Smooth muscle cell (in vitro differentiated cells): ENCODE measurements at regions not wholly inside any gene's neighbourhood (a gene's known extent, or its start where the extent isn't known, plus 50 kb on each side); places are given as distances from the start of the nearest gene placed in this dataset.

ENCODE experiments used
- DNase-seq: peaks from one replicate; lab custom pipeline; 2025; ENCODE audit not compliant: unreplicated experiment; lab: John Stamatoyannopoulos, UW
- H2AFZ ChIP-seq: fragments of 200-600 bp; sonication (generic); 2 replicates; pipeline ENCODE4 v1.6.0; 2016; ENCODE audit warnings: antibody characterized with exemption, low read depth, mild to moderate bottlenecking
- H3F3A ChIP-seq: fragments of 200-600 bp; sonication (generic); 2 replicates; pipeline ENCODE4 v1.6.0; 2017; ENCODE audit warnings: antibody characterized with exemption, low read depth
- H3K27ac ChIP-seq: fragments of 200-600 bp; sonication (generic); 2 replicates; pipeline ENCODE4 v1.5.1; 2016; ENCODE audit warnings: low read depth, mild to moderate bottlenecking
- H3K27me3 ChIP-seq: fragments of 200-600 bp; sonication (generic); 2 replicates; pipeline ENCODE4 v1.6.1; 2016; ENCODE audit warnings: low read depth, mild to moderate bottlenecking
- H3K36me3 ChIP-seq: fragments of 200-600 bp; sonication (generic); 2 replicates; pipeline ENCODE4 v1.5.1; 2016; ENCODE audit warnings: low read depth
- H3K4me1 ChIP-seq: fragments of 200-600 bp; sonication (generic); 2 replicates; pipeline ENCODE4 v1.5.1; 2016; ENCODE audit warnings: low read depth
- H3K4me2 ChIP-seq: fragments of 200-600 bp; sonication (generic); 2 replicates; pipeline ENCODE4 v1.6.0; 2016; ENCODE audit warnings: mild to moderate bottlenecking
- H3K4me3 ChIP-seq: fragments of 200-600 bp; sonication (generic); 2 replicates; pipeline ENCODE4 v1.5.1; 2016; ENCODE audit warnings: mild to moderate bottlenecking
- H3K79me2 ChIP-seq: fragments of 200-600 bp; sonication (generic); 2 replicates; pipeline ENCODE4 v1.6.0; 2016; ENCODE audit warnings: low read depth, mild to moderate bottlenecking
- H3K9ac ChIP-seq: fragments of 200-600 bp; sonication (generic); 2 replicates; pipeline ENCODE4 v1.6.0; 2016; ENCODE audit warnings: low read depth
- H3K9me3 ChIP-seq: fragments of 200-600 bp; sonication (generic); replicated peaks from 2 replicates; pipeline ENCODE4 v1.5.1; 2016; ENCODE audit warnings: low read depth
- H4K20me1 ChIP-seq: fragments of 200-600 bp; sonication (generic); 2 replicates; pipeline ENCODE4 v1.6.0; 2016; ENCODE audit warnings: low read depth
- WGBS: methylation state at CpG from one replicate; pipeline ENCODE4 v1.1.7; 2016; ENCODE audit warnings: low lambda C conversion rate; 5-methylcytosine and 5-hydroxymethylcytosine counted together
- TF ChIP-seq, protein P1 (sequence below): fragments of 200-600 bp; sonication (generic); IDR thresholded peaks from 2 replicates; pipeline ENCODE4 v1.5.1; 2017; ENCODE audit warnings: borderline replicate concordance, mild to moderate bottlenecking, antibody characterized with exemption; ENCODE audit not compliant: insufficient read depth, poor library complexity, severe bottlenecking

GRCh38 chr2:100674666-100675065 is 111.9 kb downstream of the PDCL3 start:
- H3K79me2 ChIP-seq, result no peaks in the 10 kb centered on the region
- no peaks in the 10 kb centered on the region for H3K36me3 ChIP-seq
- no peak overlapping the region for H3K4me3 ChIP-seq
- TF ChIP-seq, protein P1, sequence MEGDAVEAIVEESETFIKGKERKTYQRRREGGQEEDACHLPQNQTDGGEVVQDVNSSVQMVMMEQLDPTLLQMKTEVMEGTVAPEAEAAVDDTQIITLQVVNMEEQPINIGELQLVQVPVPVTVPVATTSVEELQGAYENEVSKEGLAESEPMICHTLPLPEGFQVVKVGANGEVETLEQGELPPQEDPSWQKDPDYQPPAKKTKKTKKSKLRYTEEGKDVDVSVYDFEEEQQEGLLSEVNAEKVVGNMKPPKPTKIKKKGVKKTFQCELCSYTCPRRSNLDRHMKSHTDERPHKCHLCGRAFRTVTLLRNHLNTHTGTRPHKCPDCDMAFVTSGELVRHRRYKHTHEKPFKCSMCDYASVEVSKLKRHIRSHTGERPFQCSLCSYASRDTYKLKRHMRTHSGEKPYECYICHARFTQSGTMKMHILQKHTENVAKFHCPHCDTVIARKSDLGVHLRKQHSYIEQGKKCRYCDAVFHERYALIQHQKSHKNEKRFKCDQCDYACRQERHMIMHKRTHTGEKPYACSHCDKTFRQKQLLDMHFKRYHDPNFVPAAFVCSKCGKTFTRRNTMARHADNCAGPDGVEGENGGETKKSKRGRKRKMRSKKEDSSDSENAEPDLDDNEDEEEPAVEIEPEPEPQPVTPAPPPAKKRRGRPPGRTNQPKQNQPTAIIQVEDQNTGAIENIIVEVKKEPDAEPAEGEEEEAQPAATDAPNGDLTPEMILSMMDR, result no peak
- no peaks in the 10 kb centered on the region for H3K4me1 ChIP-seq
- no peaks in the 10 kb centered on the region for H4K20me1 ChIP-seq
- no peak overlapping the region for H3K9ac ChIP-seq
- no peak overlapping the region for H3K27ac ChIP-seq
- H3F3A ChIP-seq, result no peaks in the 10 kb centered on the region
- H3K27me3 ChIP-seq, result peaks cover 3% of the 10 kb centered on the region
- WGBS, result 91% methylated on average over 10 of the region's 10 CpGs
- H2AFZ ChIP-seq, result no peak overlapping the region
- no peaks in the 10 kb centered on the region for H3K9me3 ChIP-seq
- no peak overlapping the region for H3K4me2 ChIP-seq
- DNase-seq, result no peak

GRCh38 chr2:100675373-100675772 is 112.6 kb downstream of the PDCL3 start:
- TF ChIP-seq, protein P1, result no peak
- no peak overlapping the region for H3K4me2 ChIP-seq
- peaks cover under 1% of the 10 kb centered on the region for H3K27me3 ChIP-seq
- no peak overlapping the region for H2AFZ ChIP-seq
- no peaks in the 10 kb centered on the region for H3K9me3 ChIP-seq
- no peaks in the 10 kb centered on the region for H3K79me2 ChIP-seq
- H3F3A ChIP-seq, result no peaks in the 10 kb centered on the region
- no peak for DNase-seq
- WGBS, result 99% methylated on average over 6 of the region's 6 CpGs
- no peaks in the 10 kb centered on the region for H3K36me3 ChIP-seq
- H3K27ac ChIP-seq, result no peak overlapping the region
- H3K4me3 ChIP-seq, result no peak overlapping the region
- H3K4me1 ChIP-seq, result no peaks in the 10 kb centered on the region
- H4K20me1 ChIP-seq, result no peaks in the 10 kb centered on the region
- no peak overlapping the region for H3K9ac ChIP-seq

DNA sequence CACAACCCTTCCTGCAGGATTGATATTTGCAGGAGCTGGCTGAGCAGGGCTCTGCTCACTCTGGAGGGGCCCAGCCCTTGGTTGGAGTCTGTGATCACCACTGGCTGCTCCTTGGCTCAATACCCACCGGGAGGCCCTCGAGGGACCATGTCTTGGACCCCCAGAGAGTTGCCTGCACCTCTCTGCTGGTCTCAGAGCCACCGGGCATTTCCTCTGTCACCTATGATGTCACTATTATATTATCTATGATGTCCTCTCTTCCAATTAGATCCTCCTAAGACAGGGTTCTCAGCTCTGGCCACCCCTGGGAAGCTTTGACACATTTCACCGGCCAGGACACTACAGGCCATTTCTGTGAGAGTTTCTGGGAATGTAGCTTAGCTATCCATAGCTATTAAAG is 113.1 kb downstream of the PDCL3 start:
- H2AFZ ChIP-seq, result no peak overlapping the region
- H3F3A ChIP-seq, result no peaks in the 10 kb centered on the region
- no peaks in the 10 kb centered on the region for H3K4me1 ChIP-seq
- no peak for DNase-seq
- no peak overlapping the region for H3K27ac ChIP-seq
- no peaks in the 10 kb centered on the region for H3K36me3 ChIP-seq
- TF ChIP-seq, protein P1, result no peak
- no peak overlapping the region for H3K9ac ChIP-seq
- H3K4me2 ChIP-seq, result no peak overlapping the region
- no peaks in the 10 kb centered on the region for H3K9me3 ChIP-seq
- H3K79me2 ChIP-seq, result no peaks in the 10 kb centered on the region
- H3K27me3 ChIP-seq, result no peaks in the 10 kb centered on the region
- WGBS, result 71% methylated on average over 4 of the region's 4 CpGs
- no peak overlapping the region for H3K4me3 ChIP-seq
- no peaks in the 10 kb centered on the region for H4K20me1 ChIP-seq

DNA sequence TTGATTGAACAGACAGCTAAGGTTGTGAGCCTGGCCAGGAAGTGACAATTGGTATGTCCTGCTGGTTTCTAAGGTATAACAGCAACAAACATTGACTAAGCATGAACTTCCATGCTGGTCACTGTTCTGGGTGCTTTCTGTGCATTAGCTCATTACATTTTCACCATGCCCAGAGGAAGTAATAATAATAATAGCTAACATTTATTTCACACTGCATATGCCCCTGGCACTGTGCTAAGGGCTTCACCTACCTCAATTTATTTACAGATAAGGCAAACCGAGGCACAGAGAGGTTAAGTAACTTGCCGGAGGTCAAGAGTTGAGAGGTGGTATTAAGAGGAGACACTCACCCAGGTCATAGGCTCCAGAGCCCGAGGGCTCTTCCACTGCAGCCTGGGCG is 113.6 kb downstream of the PDCL3 start:
- 43% methylated on average over 4 of the region's 4 CpGs for WGBS

More for the DNA sequence above, 113.6 kb downstream of the PDCL3 start:
- Histone ChIP-seq H3K4me3 (no peak overlapping the region), H3K36me3 (no peaks in the 10 kb centered on the region), H3F3A (no peaks in the 10 kb centered on the region), H3K4me1 (no peaks in the 10 kb centered on the region), H3K4me2 (no peak overlapping the region), H3K27ac (no peak overlapping the region), H3K9ac (no peak overlapping the region), H3K27me3 (no peaks in the 10 kb centered on the region), H3K9me3 (no peaks in the 10 kb centered on the region), H3K79me2 (no peaks in the 10 kb centered on the region), H4K20me1 (no peaks in the 10 kb centered on the region), H2AFZ (no peak overlapping the region)
- no peak for DNase-seq
- TF ChIP-seq, protein P1, result no peak
